C4-2B (cell line): ENCODE measurements at regions not wholly inside any gene's neighbourhood (a gene's known extent, or its start where the extent isn't known, plus 50 kb on each side); places are given as distances from the start of the nearest gene placed in this dataset.

ENCODE experiments used
- CTCF ChIP-seq: fragments of 450-650 bp; conservative IDR thresholded peaks from 2 replicates; pipeline ENCODE4 v1.5.1; 2017; ENCODE audit warnings: mild to moderate bottlenecking
- ZFX ChIP-seq: fragments of 450-650 bp; IDR thresholded peaks from 2 replicates; pipeline ENCODE4 v1.6.1; 2017

- no peak for TF ChIP-seq CTCF
- TF ChIP-seq ZFX: no peak
Observed at GRCh38 chr6:166830185-166830890, 126.0 kb downstream of the RNASET2 start.
